ENCODE measurements at regions not wholly inside any gene's neighbourhood (a gene's known extent, or its start where the extent isn't known, plus 50 kb on each side); places are given as distances from the start of the nearest gene placed in this dataset.

- Histone ChIP-seq H3K9ac (ENCODE audit: low read depth, low read length) (no peak overlapping the region), H3K9me3 (ENCODE audit: insufficient read depth, low read depth, low read length) (no peaks in the 10 kb centered on the region), H3K4me3 (ENCODE audit: low read length) (no peak overlapping the region), H3K27me3 (ENCODE audit: insufficient read depth, low read length) (no peaks in the 10 kb centered on the region), H3K27ac (ENCODE audit: low read depth, low read length) (no peak overlapping the region), H3K36me3 (ENCODE audit: insufficient read depth, low read length) (no peaks in the 10 kb centered on the region), H3K4me1 (ENCODE audit: insufficient read depth, low read length) (no peaks in the 10 kb centered on the region)
- WGBS = 95% methylated on average over 3 of the region's 3 CpGs
Observed at GRCh38 chrX:79645749-79646148, 278.6 kb upstream of the ITM2A start.

DNA sequence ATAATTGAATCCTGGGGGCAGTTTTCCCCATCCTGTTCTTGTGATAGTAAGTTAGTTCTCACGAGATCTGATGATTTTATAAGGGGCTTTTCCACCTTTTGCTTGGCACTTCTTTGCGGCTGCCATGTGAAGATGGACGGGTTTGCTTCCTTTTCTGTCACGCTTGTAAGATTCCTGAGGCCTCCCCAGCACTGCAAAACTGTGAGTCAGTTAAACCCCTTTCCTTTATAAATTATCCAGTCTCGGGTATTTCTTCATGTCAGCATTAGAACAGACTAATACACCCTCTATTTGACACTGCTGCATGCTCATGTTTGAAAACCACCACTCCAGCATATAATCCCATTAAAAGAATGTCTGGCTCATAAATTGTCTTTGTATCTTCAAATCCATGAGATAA lies 264.4 kb upstream of the ITM2A start:
- 97% methylated on average over 5 of the region's 5 CpGs for WGBS
- H3K36me3 ChIP-seq (ENCODE audit: insufficient read depth, low read length) = no peaks in the 10 kb centered on the region
- no peaks in the 10 kb centered on the region for H3K4me1 ChIP-seq (ENCODE audit: insufficient read depth, low read length)
- H3K9ac ChIP-seq (ENCODE audit: low read depth, low read length) = no peak overlapping the region
- H3K27me3 ChIP-seq (ENCODE audit: insufficient read depth, low read length) = no peaks in the 10 kb centered on the region
- H3K27ac ChIP-seq (ENCODE audit: low read depth, low read length) = no peak overlapping the region
- no peak overlapping the region for H3K4me3 ChIP-seq (ENCODE audit: low read length)
- no peaks in the 10 kb centered on the region for H3K9me3 ChIP-seq (ENCODE audit: insufficient read depth, low read depth, low read length)

GRCh38 chrX:79630033-79631009 lies 263.2 kb upstream of the ITM2A start:
- Histone ChIP-seq H3K27ac (ENCODE audit: low read depth, low read length) (no peak overlapping the region), H3K4me3 (ENCODE audit: low read length) (no peak overlapping the region), H3K9me3 (ENCODE audit: insufficient read depth, low read depth, low read length) (no peaks in the 10 kb centered on the region), H3K4me1 (ENCODE audit: insufficient read depth, low read length) (no peaks in the 10 kb centered on the region), H3K36me3 (ENCODE audit: insufficient read depth, low read length) (no peaks in the 10 kb centered on the region), H3K27me3 (ENCODE audit: insufficient read depth, low read length) (no peaks in the 10 kb centered on the region), H3K9ac (ENCODE audit: low read depth, low read length) (no peak overlapping the region)
- 75% methylated on average over 1 of the region's 5 CpGs for WGBS

DNA sequence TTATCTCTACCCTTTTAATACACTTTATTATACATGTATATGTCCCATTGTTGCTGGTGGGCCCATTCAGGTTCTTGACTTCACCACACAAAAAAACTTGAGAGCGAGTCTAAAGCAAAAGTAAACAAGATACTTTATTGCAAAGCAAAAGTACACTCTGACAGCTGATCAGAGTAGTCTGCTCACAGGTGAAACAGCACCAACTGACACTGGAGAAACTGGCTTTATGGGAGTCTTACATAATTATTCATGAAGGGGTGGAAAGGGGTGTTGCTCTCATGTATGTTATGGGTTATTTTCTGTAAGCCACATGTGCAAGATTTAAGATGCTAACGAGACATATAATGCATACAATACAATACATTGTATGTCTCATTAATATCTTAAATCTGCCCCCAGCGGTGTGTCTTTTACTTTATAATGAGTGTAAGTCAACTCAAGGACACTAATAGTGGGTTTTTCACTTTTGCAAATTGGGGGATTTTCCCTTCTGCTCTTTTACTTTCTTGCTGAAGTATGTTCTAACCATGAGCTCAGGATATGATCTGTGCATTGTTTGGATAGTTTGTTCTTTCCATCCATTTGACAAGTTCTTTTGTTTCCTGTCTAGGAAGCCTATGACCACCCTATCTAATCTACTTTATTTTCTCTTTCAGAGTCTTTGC lies 256.1 kb upstream of the ITM2A start:
- Histone ChIP-seq H3K9ac (ENCODE audit: low read depth, low read length) (no peak overlapping the region), H3K4me1 (ENCODE audit: insufficient read depth, low read length) (no peaks in the 10 kb centered on the region), H3K4me3 (ENCODE audit: low read length) (no peak overlapping the region), H3K9me3 (ENCODE audit: insufficient read depth, low read depth, low read length) (no peaks in the 10 kb centered on the region), H3K27me3 (ENCODE audit: insufficient read depth, low read length) (no peaks in the 10 kb centered on the region; the same call in 1 of the 2 replicates), H3K27ac (ENCODE audit: low read depth, low read length) (no peak overlapping the region), H3K36me3 (ENCODE audit: insufficient read depth, low read length) (no peaks in the 10 kb centered on the region)
- 100% methylated on average over 1 of the region's 3 CpGs for WGBS

GRCh38 chrX:79618280-79618679 lies 251.1 kb upstream of the ITM2A start:
- Histone ChIP-seq H3K36me3 (ENCODE audit: insufficient read depth, low read length) (no peaks in the 10 kb centered on the region), H3K9me3 (ENCODE audit: insufficient read depth, low read depth, low read length) (no peaks in the 10 kb centered on the region), H3K27ac (ENCODE audit: low read depth, low read length) (no peak overlapping the region), H3K4me1 (ENCODE audit: insufficient read depth, low read length) (no peaks in the 10 kb centered on the region), H3K4me3 (ENCODE audit: low read length) (no peak overlapping the region), H3K27me3 (ENCODE audit: insufficient read depth, low read length) (no peaks in the 10 kb centered on the region; the same call in 1 of the 2 replicates), H3K9ac (ENCODE audit: low read depth, low read length) (no peak overlapping the region)
- 83% methylated on average over 2 of the region's 4 CpGs for WGBS

GRCh38 chrX:79604364-79604763 lies 237.2 kb upstream of the ITM2A start:
- H3K36me3 ChIP-seq (ENCODE audit: insufficient read depth, low read length) = no peaks in the 10 kb centered on the region
- 93% methylated on average over 4 of the region's 4 CpGs for WGBS
- peaks cover 55% of the 10 kb centered on the region for H3K27me3 ChIP-seq (ENCODE audit: insufficient read depth, low read length)
- no peaks in the 10 kb centered on the region for H3K4me1 ChIP-seq (ENCODE audit: insufficient read depth, low read length)
- no peaks in the 10 kb centered on the region for H3K9me3 ChIP-seq (ENCODE audit: insufficient read depth, low read depth, low read length)
- no peak overlapping the region for H3K27ac ChIP-seq (ENCODE audit: low read depth, low read length)
- no peak overlapping the region for H3K4me3 ChIP-seq (ENCODE audit: low read length)
- H3K9ac ChIP-seq (ENCODE audit: low read depth, low read length) = no peak overlapping the region

DNA sequence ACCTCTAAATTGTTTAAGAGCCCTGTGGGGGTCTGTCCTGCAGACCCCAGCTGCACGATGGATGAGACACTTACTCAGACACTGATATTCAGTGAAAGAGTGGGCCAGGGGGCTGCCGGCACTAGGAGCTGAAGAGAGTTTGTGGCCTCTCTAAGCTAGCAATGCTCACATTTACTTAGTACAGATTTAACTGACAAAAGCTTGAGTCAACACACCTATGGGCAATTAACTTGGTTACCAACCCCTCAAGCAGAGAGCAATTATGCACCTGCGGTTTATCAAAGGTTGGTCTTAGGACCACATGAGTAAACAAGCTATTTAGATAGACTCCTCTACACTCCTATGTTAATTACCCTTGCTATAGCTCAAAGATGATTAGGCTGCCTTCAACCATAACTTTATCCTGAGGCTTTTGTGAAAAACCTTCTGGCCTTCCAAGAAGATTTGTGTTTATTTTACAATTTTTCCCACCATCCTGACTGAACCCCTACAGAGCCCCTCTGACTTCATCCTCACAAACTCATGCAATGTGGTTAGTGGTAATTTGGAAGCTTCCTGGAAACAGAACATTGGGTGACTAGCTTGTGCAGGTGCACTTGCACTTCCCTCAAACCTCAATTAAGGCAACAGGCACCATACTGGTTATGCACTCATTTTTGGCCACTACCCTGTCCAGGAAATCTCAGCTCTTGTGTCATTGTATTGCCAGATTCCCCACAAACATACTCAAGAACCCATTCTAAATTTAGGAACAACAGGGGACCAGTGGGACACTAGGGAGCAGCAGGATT lies 234.4 kb upstream of the ITM2A start:
- Histone ChIP-seq H3K27me3 (ENCODE audit: insufficient read depth, low read length) (peaks cover 77% of the 10 kb centered on the region), H3K9ac (ENCODE audit: low read depth, low read length) (no peak overlapping the region), H3K4me1 (ENCODE audit: insufficient read depth, low read length) (no peaks in the 10 kb centered on the region), H3K27ac (ENCODE audit: low read depth, low read length) (no peak overlapping the region), H3K36me3 (ENCODE audit: insufficient read depth, low read length) (no peaks in the 10 kb centered on the region), H3K9me3 (ENCODE audit: insufficient read depth, low read depth, low read length) (no peaks in the 10 kb centered on the region), H3K4me3 (ENCODE audit: low read length) (no peak overlapping the region)
- WGBS = 6% methylated on average over 3 of the region's 3 CpGs

DNA sequence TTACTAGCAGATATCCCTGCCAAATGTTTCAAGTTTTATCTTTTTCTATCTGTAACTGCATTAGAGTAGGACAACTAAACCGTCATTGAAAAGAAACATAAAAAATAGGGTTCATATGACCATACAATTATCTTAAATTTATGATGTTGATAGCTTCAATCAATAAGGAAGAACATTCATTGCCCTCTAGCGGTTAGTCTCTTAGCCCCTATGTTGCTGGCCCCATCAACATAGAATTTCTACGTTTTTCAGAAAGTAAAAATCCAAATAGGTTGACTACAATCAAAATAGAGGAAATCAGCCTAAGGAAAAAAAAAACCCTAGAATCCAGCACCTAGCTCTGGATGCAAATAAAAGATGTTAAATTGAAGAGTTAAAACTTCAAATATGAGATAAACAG lies 225.1 kb upstream of the ITM2A start:
- WGBS = no CpG with 5 or more reads among the region's 3 CpGs
- Histone ChIP-seq H3K4me3 (ENCODE audit: low read length) (no peak overlapping the region), H3K27ac (ENCODE audit: low read depth, low read length) (no peak overlapping the region), H3K27me3 (ENCODE audit: insufficient read depth, low read length) (peaks cover 3% of the 10 kb centered on the region), H3K4me1 (ENCODE audit: insufficient read depth, low read length) (no peaks in the 10 kb centered on the region), H3K9ac (ENCODE audit: low read depth, low read length) (no peak overlapping the region), H3K9me3 (ENCODE audit: insufficient read depth, low read depth, low read length) (no peaks in the 10 kb centered on the region), H3K36me3 (ENCODE audit: insufficient read depth, low read length) (no peaks in the 10 kb centered on the region)

GRCh38 chrX:79588233-79588632 lies 221.1 kb upstream of the ITM2A start:
- Histone ChIP-seq H3K4me3 (ENCODE audit: low read length) (no peak overlapping the region), H3K9ac (ENCODE audit: low read depth, low read length) (no peak overlapping the region), H3K9me3 (ENCODE audit: insufficient read depth, low read depth, low read length) (no peaks in the 10 kb centered on the region), H3K27ac (ENCODE audit: low read depth, low read length) (no peak overlapping the region), H3K36me3 (ENCODE audit: insufficient read depth, low read length) (no peaks in the 10 kb centered on the region), H3K27me3 (ENCODE audit: insufficient read depth, low read length) (no peaks in the 10 kb centered on the region), H3K4me1 (ENCODE audit: insufficient read depth, low read length) (no peaks in the 10 kb centered on the region)

- WGBS = 56% methylated on average over 1 of the region's 1 CpG
- H3K27me3 ChIP-seq (ENCODE audit: insufficient read depth, low read length) = no peaks in the 10 kb centered on the region
Observed at GRCh38 chrX:79573760-79574159, 206.6 kb upstream of the ITM2A start.

GRCh38 chrX:79572566-79572965 lies 205.4 kb upstream of the ITM2A start:
- Histone ChIP-seq H3K4me1 (ENCODE audit: insufficient read depth, low read length) (no peaks in the 10 kb centered on the region), H3K27me3 (ENCODE audit: insufficient read depth, low read length) (no peaks in the 10 kb centered on the region), H3K9ac (ENCODE audit: low read depth, low read length) (no peak overlapping the region), H3K4me3 (ENCODE audit: low read length) (no peak overlapping the region), H3K27ac (ENCODE audit: low read depth, low read length) (no peak overlapping the region), H3K36me3 (ENCODE audit: insufficient read depth, low read length) (no peaks in the 10 kb centered on the region), H3K9me3 (ENCODE audit: insufficient read depth, low read depth, low read length) (no peaks in the 10 kb centered on the region)
- WGBS = 91% methylated on average over 6 of the region's 6 CpGs

More at GRCh38 chrX:79573760-79574159, 206.6 kb upstream of the ITM2A start:
- Histone ChIP-seq H3K36me3 (ENCODE audit: insufficient read depth, low read length) (no peaks in the 10 kb centered on the region), H3K4me1 (ENCODE audit: insufficient read depth, low read length) (no peaks in the 10 kb centered on the region), H3K27ac (ENCODE audit: low read depth, low read length) (no peak overlapping the region), H3K9me3 (ENCODE audit: insufficient read depth, low read depth, low read length) (no peaks in the 10 kb centered on the region), H3K9ac (ENCODE audit: low read depth, low read length) (no peak overlapping the region), H3K4me3 (ENCODE audit: low read length) (no peak overlapping the region)
